K562 (cell line): ENCODE measurements at regions not wholly inside any gene's neighbourhood (a gene's known extent, or its start where the extent isn't known, plus 50 kb on each side); places are given as distances from the start of the nearest gene placed in this dataset.

Experiments
- ATAC-seq: fragments of 200-7000 bp; cut with Tn5 transposase; 3 replicates; pipeline ENCODE4 v1.9.1; 2020; ENCODE audit warnings: moderate library complexity
- BruUV-seq: library from RNA; stranded (reverse); fragments of 400-500 nt; replicated peaks from 2 replicates; lab custom pipeline; 2021; lab: Mats Ljungman, UMichigan
- CTCF ChIA-PET: fragments of 300-600 bp; formaldehyde crosslinking; extraction: SDS; loops from one replicate; lab custom pipeline; 2021; ENCODE audit warnings: low intra/inter-chr PET ratio; lab: Yijun Ruan, JAX
- POLR2A ChIA-PET: fragments of 300-600, 350-650 bp; sonication (Branson Sonifier 250); formaldehyde crosslinking; extraction: SDS; loops from one replicate; lab custom pipeline; 2021; ENCODE audit warnings: antibody characterized with exemption, inconsistent platforms; lab: Yijun Ruan, JAX
- DNase-seq, 4 experiments: peaks; one replicate each; pipeline versions ENCODE4 v3.0.0 to v3.0.0-alpha.2; 2011 to 2018; ENCODE audit warnings: low spot score in 3 of 4, mixed read lengths in 3 of 4; ENCODE audit errors: extremely low read depth in 1 of 4
- FAIRE-seq: peaks from 2 replicates; lab custom pipeline; 2011; peaks lifted over from hg19 to GRCh38; lab: Jason Lieb, UNC
- H2AFZ ChIP-seq: 2 replicates; pipeline ENCODE4 v1.6.0; 2011; ENCODE audit warnings: low read depth, low read length, control low read depth, inconsistent platforms
- H3K27ac ChIP-seq: fragments of 200-600 bp; 3 replicates; pipeline ENCODE4 v1.8.0; 2011; ENCODE audit warnings: low read depth, mild to moderate bottlenecking, control low read depth, inconsistent platforms, low read length, moderate library complexity, mixed read lengths; ENCODE audit errors: extremely low read depth
- H3K27me3 ChIP-seq, 2 experiments: fragments of 300-600 bp in 1 of 2; 2 replicates in 1 of 2; 3 replicates in 1 of 2; pipeline versions ENCODE4 v1.6.0 to v1.8.0; 2011; ENCODE audit warnings: inconsistent platforms in 2 of 2, low read length in 2 of 2, mild to moderate bottlenecking in 1 of 2, mixed read lengths in 1 of 2, moderate library complexity in 1 of 2; ENCODE audit not compliant: control insufficient read depth in 2 of 2, insufficient read depth in 2 of 2
- H3K36me3 ChIP-seq: fragments of 300-600 bp; 3 replicates; pipeline ENCODE4 v1.8.0; 2011; ENCODE audit warnings: mild to moderate bottlenecking, low read length, inconsistent platforms; ENCODE audit not compliant: control insufficient read depth, insufficient read depth
- H3K4me1 ChIP-seq, 2 experiments: fragments of 200-600 bp in 1 of 2; replicated peaks in 1 of 2; 2 replicates in 1 of 2; 3 replicates in 1 of 2; pipeline versions ENCODE4 v1.5.1 to v1.8.0; 2011; ENCODE audit warnings: inconsistent platforms in 2 of 2, low read length in 2 of 2, mild to moderate bottlenecking in 1 of 2, mixed read lengths in 1 of 2, moderate library complexity in 1 of 2; ENCODE audit not compliant: control insufficient read depth in 2 of 2, insufficient read depth in 2 of 2
- H3K4me2 ChIP-seq: 2 replicates; pipeline ENCODE4 v1.6.1; 2011; ENCODE audit warnings: low read length, control low read depth, inconsistent platforms, mixed read lengths; ENCODE audit not compliant: insufficient read depth
- H3K4me3 ChIP-seq: fragments of 200-600 bp; sonication (generic), shearing (Covaris generic); 2 replicates; pipeline ENCODE4 v1.5.1; 2016; ENCODE audit warnings: control low read depth, inconsistent platforms
- H3K79me2 ChIP-seq: fragments of 200-600 bp; 3 replicates; pipeline ENCODE4 v1.8.0; 2011; ENCODE audit warnings: low read length, inconsistent platforms; ENCODE audit not compliant: control insufficient read depth, insufficient read depth
- H3K9ac ChIP-seq, 2 experiments: 2 replicates each; pipeline versions ENCODE4 v1.6.0 to v1.6.1; 2011; ENCODE audit warnings: low read depth in 2 of 2, low read length in 2 of 2, control low read depth in 1 of 2, inconsistent platforms in 1 of 2, mild to moderate bottlenecking in 1 of 2, mixed read lengths in 1 of 2; ENCODE audit not compliant: insufficient read depth in 1 of 2
- H3K9me1 ChIP-seq: one replicate; pipeline ENCODE4 v1.6.0; 2011; ENCODE audit warnings: inconsistent platforms, mild to moderate bottlenecking, low read length, moderate library complexity; ENCODE audit not compliant: control insufficient read depth, insufficient read depth
- H3K9me3 ChIP-seq: replicated peaks from 2 replicates; pipeline ENCODE4 v1.5.1; 2011; ENCODE audit warnings: low read depth, low read length, inconsistent platforms; ENCODE audit not compliant: control insufficient read depth, insufficient read depth
- H4K20me1 ChIP-seq: replicated peaks from 2 replicates; pipeline ENCODE4 v1.6.1; 2011; ENCODE audit warnings: low read length, inconsistent platforms, mixed read lengths; ENCODE audit not compliant: control insufficient read depth, insufficient read depth
- CSDE1 ChIP-seq, 2 experiments: fragments of 450-650 bp; IDR thresholded peaks; 2 replicates each; pipeline ENCODE4 v1.6.1; 2016; ENCODE audit warnings: mild to moderate bottlenecking in 1 of 2
- GABPB1 ChIP-seq: sonication (generic); formaldehyde crosslinking; IDR thresholded peaks from 2 replicates; pipeline ENCODE4 v1.8.0; 2022; ENCODE audit warnings: mild to moderate bottlenecking, missing genetic modification reagents
- GTF2F1 ChIP-seq: IDR thresholded peaks from 2 replicates; pipeline ENCODE4 v1.6.1; 2011; ENCODE audit warnings: low read depth, low read length, improper control_type of control experiment
- MAX ChIP-seq: sonication (generic); formaldehyde crosslinking; IDR thresholded peaks from 2 replicates; pipeline ENCODE4 v1.9.0; 2022; ENCODE audit warnings: mild to moderate bottlenecking, missing genetic modification reagents
- MAZ ChIP-seq, 2 experiments: fragments of 450-650 bp in 1 of 2; sonication (generic) in 1 of 2; formaldehyde crosslinking; IDR thresholded peaks in 1 of 2; conservative IDR thresholded peaks in 1 of 2; 2 replicates each; pipeline versions ENCODE4 v1.4.0 to v1.5.0; 2020; ENCODE audit warnings: mild to moderate bottlenecking in 1 of 2, missing genetic modification reagents in 1 of 2
- MTF1 ChIP-seq: fragments of 250-450 bp; sonication (Bioruptor Pico); IDR thresholded peaks from 2 replicates; pipeline ENCODE4 v1.9.0; 2021; ENCODE audit warnings: moderate library complexity, mild to moderate bottlenecking, inconsistent platforms, borderline replicate concordance
- MYBL2 ChIP-seq, 2 experiments: fragments of 450-650 bp in 1 of 2; sonication (generic) in 1 of 2; formaldehyde crosslinking in 1 of 2; IDR thresholded peaks; 2 replicates each; pipeline versions ENCODE4 v1.6.1 to v1.8.1; 2017 to 2022; ENCODE audit warnings: borderline replicate concordance in 1 of 2, inconsistent platforms in 1 of 2, low read depth in 1 of 2, mild to moderate bottlenecking in 1 of 2, missing genetic modification reagents in 1 of 2, moderate library complexity in 1 of 2
- RFX7 ChIP-seq: fragments of 250-450 bp; sonication (Bioruptor Pico); IDR thresholded peaks from 2 replicates; pipeline ENCODE4 v1.5.1; 2021; ENCODE audit warnings: mild to moderate bottlenecking
- THRAP3 ChIP-seq: fragments of 450-650 bp; IDR thresholded peaks from 2 replicates; pipeline ENCODE4 v1.6.1; 2016; ENCODE audit warnings: mild to moderate bottlenecking, inconsistent platforms, borderline replicate concordance
- ZNF165 ChIP-seq: fragments of 250-450 bp; sonication (Bioruptor Pico); IDR thresholded peaks from 2 replicates; pipeline ENCODE4 v1.4.0; 2020; ENCODE audit warnings: borderline replicate concordance
- ZNF282 ChIP-seq: sonication (generic); formaldehyde crosslinking; IDR thresholded peaks from 2 replicates; pipeline ENCODE4 v1.8.1; 2023; ENCODE audit warnings: missing genetic modification reagents
- ZNF436 ChIP-seq: fragments of 250-450, 450-650 bp; sonication (Bioruptor Pico); formaldehyde crosslinking; IDR thresholded peaks from 2 replicates; pipeline ENCODE4 v1.7.0; 2020; ENCODE audit warnings: mild to moderate bottlenecking
- ZNF586 ChIP-seq: fragments of 450-650 bp; formaldehyde crosslinking; conservative IDR thresholded peaks from 2 replicates; pipeline ENCODE4 v1.4.0; 2020; ENCODE audit warnings: mild to moderate bottlenecking, moderate library complexity
- WGBS: fragments of 100-300 bp; shearing (Covaris generic); methylation state at CpG from one replicate; pipeline ENCODE4 v1.1.6; 2016; ENCODE audit warnings: low coverage, mixed read lengths; ENCODE audit not compliant: insufficient coverage; ENCODE audit errors: missing lambda C conversion rate; 5-methylcytosine and 5-hydroxymethylcytosine counted together
- in situ Hi-C: fragments of 300-500 bp; cut with MboI; formaldehyde crosslinking; loops from 4 replicates; pipeline ENCODE4 v1.15.0; 2018; ENCODE audit warnings: inconsistent platforms, mixed read lengths
- intact Hi-C: fragments of 100-400 bp; cut with micrococcal nuclease; formaldehyde crosslinking; loops from 2 replicates; pipeline ENCODE4 v1.14.2; 2022
- TF ChIP-seq, protein P1 (sequence below): sonication (generic); formaldehyde crosslinking; IDR thresholded peaks from 2 replicates; pipeline ENCODE4 v1.8.1; 2023; ENCODE audit warnings: mild to moderate bottlenecking, missing genetic modification reagents
- TF ChIP-seq, protein P2 (sequence below), 3 experiments: fragments of 200-800 bp in 1 of 3; fragments of 250-450 bp in 1 of 3; fragments of 450-650 bp in 1 of 3; sonication (Bioruptor Pico) in 1 of 3; sonication (Bioruptor generic) in 1 of 3; formaldehyde crosslinking in 1 of 3; IDR thresholded peaks; 2 replicates each; pipeline versions ENCODE4 v1.6.1 to v1.8.0; 2016 to 2022; ENCODE audit warnings: mild to moderate bottlenecking in 2 of 3, missing genetic modification characterization in 2 of 3, missing compliant biosample characterization in 1 of 3, moderate library complexity in 1 of 3
- TF ChIP-seq, protein P3 (sequence below): fragments of 450-650 bp; IDR thresholded peaks from 2 replicates; pipeline ENCODE4 v1.7.0; 2016; ENCODE audit warnings: borderline replicate concordance

GRCh38 chr9:12627096-12627495 is 66.1 kb upstream of the TYRP1 start:
- no peak overlapping the region for H3K4me2 ChIP-seq
- no peaks in the 10 kb centered on the region for H4K20me1 ChIP-seq
- no peak overlapping the region for H2AFZ ChIP-seq
- H3K27me3 ChIP-seq = no peaks in the 10 kb centered on the region
- no peaks in the 10 kb centered on the region for H3K79me2 ChIP-seq
- no peaks in the 10 kb centered on the region for H3K9me1 ChIP-seq
- H3K9me3 ChIP-seq = no peaks in the 10 kb centered on the region
- DNase-seq (no peak), ATAC-seq (no peak), FAIRE-seq (no peak)
- no TSS peak for BruUV-seq
- H3K4me1 ChIP-seq = no peaks in the 10 kb centered on the region
- in situ Hi-C loops = no loop called here
- H3K36me3 ChIP-seq = no peaks in the 10 kb centered on the region
- WGBS = 0% methylated on average over 1 of the region's 1 CpG
- no peak overlapping the region for H3K9ac ChIP-seq
- no peak overlapping the region for H3K4me3 ChIP-seq
- no peak overlapping the region for H3K27ac ChIP-seq
- intact Hi-C loops = no loop called here
- POLR2A ChIA-PET = no interaction called here
- CTCF ChIA-PET = no interaction called here
- TF ChIP-seq, protein P1, sequence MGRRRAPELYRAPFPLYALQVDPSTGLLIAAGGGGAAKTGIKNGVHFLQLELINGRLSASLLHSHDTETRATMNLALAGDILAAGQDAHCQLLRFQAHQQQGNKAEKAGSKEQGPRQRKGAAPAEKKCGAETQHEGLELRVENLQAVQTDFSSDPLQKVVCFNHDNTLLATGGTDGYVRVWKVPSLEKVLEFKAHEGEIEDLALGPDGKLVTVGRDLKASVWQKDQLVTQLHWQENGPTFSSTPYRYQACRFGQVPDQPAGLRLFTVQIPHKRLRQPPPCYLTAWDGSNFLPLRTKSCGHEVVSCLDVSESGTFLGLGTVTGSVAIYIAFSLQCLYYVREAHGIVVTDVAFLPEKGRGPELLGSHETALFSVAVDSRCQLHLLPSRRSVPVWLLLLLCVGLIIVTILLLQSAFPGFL (CRISPR knock-in tag) = no peak
- TF ChIP-seq RFX7 (CRISPR knock-in tag) = no peak
- no peak for TF ChIP-seq ZNF165 (CRISPR knock-in tag)
- TF ChIP-seq GTF2F1 = no peak
- no peak for TF ChIP-seq ZNF586 (CRISPR knock-in tag)
- no peak for TF ChIP-seq ZNF282 (CRISPR knock-in tag)
- TF ChIP-seq, protein P2, sequence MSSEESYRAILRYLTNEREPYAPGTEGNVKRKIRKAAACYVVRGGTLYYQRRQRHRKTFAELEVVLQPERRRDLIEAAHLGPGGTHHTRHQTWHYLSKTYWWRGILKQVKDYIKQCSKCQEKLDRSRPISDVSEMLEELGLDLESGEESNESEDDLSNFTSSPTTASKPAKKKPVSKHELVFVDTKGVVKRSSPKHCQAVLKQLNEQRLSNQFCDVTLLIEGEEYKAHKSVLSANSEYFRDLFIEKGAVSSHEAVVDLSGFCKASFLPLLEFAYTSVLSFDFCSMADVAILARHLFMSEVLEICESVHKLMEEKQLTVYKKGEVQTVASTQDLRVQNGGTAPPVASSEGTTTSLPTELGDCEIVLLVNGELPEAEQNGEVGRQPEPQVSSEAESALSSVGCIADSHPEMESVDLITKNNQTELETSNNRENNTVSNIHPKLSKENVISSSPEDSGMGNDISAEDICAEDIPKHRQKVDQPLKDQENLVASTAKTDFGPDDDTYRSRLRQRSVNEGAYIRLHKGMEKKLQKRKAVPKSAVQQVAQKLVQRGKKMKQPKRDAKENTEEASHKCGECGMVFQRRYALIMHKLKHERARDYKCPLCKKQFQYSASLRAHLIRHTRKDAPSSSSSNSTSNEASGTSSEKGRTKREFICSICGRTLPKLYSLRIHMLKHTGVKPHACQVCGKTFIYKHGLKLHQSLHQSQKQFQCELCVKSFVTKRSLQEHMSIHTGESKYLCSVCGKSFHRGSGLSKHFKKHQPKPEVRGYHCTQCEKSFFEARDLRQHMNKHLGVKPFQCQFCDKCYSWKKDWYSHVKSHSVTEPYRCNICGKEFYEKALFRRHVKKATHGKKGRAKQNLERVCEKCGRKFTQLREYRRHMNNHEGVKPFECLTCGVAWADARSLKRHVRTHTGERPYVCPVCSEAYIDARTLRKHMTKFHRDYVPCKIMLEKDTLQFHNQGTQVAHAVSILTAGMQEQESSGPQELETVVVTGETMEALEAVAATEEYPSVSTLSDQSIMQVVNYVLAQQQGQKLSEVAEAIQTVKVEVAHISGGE (CRISPR knock-in tag; IDR thresholded peaks at IDR 0.05) = no peak
- no peak for TF ChIP-seq MYBL2 (IDR thresholded peaks at IDR 0.05; ENCODE audit: low read depth)
- no peak for TF ChIP-seq MYBL2 (CRISPR knock-in tag; IDR thresholded peaks at IDR 0.05; ENCODE audit: borderline replicate concordance)
- TF ChIP-seq, protein P3, sequence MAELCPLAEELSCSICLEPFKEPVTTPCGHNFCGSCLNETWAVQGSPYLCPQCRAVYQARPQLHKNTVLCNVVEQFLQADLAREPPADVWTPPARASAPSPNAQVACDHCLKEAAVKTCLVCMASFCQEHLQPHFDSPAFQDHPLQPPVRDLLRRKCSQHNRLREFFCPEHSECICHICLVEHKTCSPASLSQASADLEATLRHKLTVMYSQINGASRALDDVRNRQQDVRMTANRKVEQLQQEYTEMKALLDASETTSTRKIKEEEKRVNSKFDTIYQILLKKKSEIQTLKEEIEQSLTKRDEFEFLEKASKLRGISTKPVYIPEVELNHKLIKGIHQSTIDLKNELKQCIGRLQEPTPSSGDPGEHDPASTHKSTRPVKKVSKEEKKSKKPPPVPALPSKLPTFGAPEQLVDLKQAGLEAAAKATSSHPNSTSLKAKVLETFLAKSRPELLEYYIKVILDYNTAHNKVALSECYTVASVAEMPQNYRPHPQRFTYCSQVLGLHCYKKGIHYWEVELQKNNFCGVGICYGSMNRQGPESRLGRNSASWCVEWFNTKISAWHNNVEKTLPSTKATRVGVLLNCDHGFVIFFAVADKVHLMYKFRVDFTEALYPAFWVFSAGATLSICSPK = no peak
- no peak for TF ChIP-seq THRAP3
- TF ChIP-seq ZNF436 (CRISPR knock-in tag) = no peak
- TF ChIP-seq MAZ (CRISPR knock-in tag; conservative IDR thresholded peaks at IDR 0.05 in 1 of 2, IDR thresholded peaks at IDR 0.05 in 1 of 2) = no peak
- TF ChIP-seq CSDE1 (IDR thresholded peaks at IDR 0.05) = no peak
- TF ChIP-seq MTF1 = no peak
- no peak for TF ChIP-seq GABPB1
- TF ChIP-seq MAX (CRISPR knock-in tag) = no peak
